Mammary epithelial cell (primary cell): ENCODE measurements at regions not wholly inside any gene's neighbourhood (a gene's known extent, or its start where the extent isn't known, plus 50 kb on each side); places are given as distances from the start of the nearest gene placed in this dataset.

Source experiments
- EZH2 ChIP-seq: IDR thresholded peaks from 2 replicates; pipeline ENCODE4 v1.6.1; 2012; ENCODE audit warnings: low read length, inconsistent platforms, borderline replicate concordance
- TF ChIP-seq, protein P1 (sequence below), 2 donors: IDR thresholded peaks in 1 of 2; conservative IDR thresholded peaks in 1 of 2; 2 replicates each; pipeline ENCODE4 v1.5.1; 2011 to 2012; ENCODE audit warnings: inconsistent platforms in 2 of 2, low read length in 2 of 2, mild to moderate bottlenecking in 2 of 2, control low read depth in 1 of 2, low read depth in 1 of 2; ENCODE audit not compliant: insufficient read depth in 1 of 2; ENCODE audit errors: extremely low read depth in 1 of 2

DNA sequence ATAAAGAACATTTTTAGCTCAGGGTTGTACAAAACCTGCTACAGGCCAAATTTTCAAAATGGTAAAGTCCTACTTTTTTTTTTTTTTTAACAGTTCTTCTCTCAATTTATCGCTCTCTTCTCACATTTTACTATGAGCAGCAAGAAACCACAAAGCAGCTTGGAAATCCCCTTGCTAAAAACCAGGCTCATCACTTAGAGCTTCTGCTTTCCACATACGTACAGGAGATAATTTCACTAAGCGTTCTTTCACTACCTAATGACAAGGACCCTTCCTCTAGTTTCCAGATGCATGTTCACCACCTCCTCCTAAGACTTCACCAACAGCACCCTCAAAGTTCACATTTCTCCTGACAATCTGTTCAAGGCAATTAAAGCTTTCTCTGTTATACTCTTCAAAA is 294.9 kb upstream of the CYRIA start:
- TF ChIP-seq, protein P1, sequence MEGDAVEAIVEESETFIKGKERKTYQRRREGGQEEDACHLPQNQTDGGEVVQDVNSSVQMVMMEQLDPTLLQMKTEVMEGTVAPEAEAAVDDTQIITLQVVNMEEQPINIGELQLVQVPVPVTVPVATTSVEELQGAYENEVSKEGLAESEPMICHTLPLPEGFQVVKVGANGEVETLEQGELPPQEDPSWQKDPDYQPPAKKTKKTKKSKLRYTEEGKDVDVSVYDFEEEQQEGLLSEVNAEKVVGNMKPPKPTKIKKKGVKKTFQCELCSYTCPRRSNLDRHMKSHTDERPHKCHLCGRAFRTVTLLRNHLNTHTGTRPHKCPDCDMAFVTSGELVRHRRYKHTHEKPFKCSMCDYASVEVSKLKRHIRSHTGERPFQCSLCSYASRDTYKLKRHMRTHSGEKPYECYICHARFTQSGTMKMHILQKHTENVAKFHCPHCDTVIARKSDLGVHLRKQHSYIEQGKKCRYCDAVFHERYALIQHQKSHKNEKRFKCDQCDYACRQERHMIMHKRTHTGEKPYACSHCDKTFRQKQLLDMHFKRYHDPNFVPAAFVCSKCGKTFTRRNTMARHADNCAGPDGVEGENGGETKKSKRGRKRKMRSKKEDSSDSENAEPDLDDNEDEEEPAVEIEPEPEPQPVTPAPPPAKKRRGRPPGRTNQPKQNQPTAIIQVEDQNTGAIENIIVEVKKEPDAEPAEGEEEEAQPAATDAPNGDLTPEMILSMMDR (conservative IDR thresholded peaks at IDR 0.05 in 1 of 2, IDR thresholded peaks at IDR 0.05 in 1 of 2; ENCODE audit: extremely low read depth in 1 of 2, insufficient read depth in 1 of 2, low read depth in 1 of 2, low read length in 2 of 2): no peak
- no peak for TF ChIP-seq EZH2
